ENCODE measurements at regions not wholly inside any gene's neighbourhood (a gene's known extent, or its start where the extent isn't known, plus 50 kb on each side); places are given as distances from the start of the nearest gene placed in this dataset.

DNA sequence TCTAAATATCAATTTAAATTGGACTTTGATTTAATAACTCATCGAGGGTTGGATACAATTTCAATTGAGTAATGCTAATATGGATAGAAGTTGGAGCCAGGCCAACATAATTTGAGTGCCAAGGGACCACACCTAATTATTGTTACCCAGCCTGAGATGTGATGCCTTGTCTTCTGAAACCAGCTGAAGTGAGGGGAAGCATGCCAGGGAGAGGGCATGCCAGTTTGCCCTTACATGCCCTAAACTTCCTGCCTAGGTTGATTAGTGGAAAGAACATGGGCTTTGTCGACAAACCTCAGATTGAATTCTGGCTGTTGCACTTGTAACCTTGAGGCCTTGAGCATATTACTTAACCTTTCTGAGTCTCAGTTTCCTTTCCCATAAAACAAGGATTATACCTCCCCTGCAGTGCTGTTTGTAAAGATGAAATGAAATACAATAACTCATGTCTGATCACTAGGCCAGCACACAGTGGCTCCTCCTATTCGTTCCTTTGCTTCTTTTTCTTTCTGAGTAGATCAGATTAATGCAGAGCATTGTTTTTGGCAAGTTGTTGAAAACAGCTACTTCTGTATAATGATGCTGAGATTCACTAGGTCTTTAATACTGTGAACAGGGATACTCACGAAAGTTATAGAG is 412.8 kb downstream of the TLE4 start:
- Histone ChIP-seq H4K20me1 (no peaks in the 10 kb centered on the region), H3K27me3 (no peaks in the 10 kb centered on the region), H3K9ac (no peak overlapping the region), H3K4me1 (no peaks in the 10 kb centered on the region), H3K4me2 (no peak overlapping the region), H3K27ac (no peak overlapping the region), H3K4me3 (no peak overlapping the region), H3K9me3 (replicated peaks in 1 of 11) (peaks cover 0 to 20% (median 16%) of the 10 kb centered on the region in 11 experiments; a peak in 13 of 22 replicates), H3K36me3 (no peaks in the 10 kb centered on the region)
- TF ChIP-seq Cebpa-rat (IDR thresholded peaks at IDR 0.05), result no peak

DNA sequence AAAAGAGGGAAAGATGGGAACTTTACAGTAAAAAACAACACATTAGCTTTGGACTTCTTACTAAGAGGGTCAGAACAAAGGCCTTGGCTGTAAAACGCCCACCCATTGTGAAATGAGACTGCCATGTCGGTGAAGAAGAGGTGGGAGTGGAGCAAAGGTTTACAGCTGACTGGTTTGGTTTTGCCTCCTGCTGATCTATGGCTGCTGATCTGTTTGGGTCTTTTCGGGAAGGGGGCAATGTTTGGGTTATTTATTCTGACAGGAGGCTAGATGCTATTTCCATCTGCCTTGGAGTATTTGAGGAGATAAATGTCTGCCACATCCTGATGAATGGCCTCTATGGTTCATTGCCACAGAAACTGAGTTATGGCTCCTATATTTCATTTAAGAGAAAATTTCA is 408.7 kb downstream of the TLE4 start:
- no peak overlapping the region for H3K4me3 ChIP-seq

GRCh38 chr9:79977510-79978197 is 405.9 kb downstream of the TLE4 start:
- no peaks in the 10 kb centered on the region for H3K4me1 ChIP-seq
- no peak overlapping the region for H3K27ac ChIP-seq
- peaks cover 0 to 16% (median 8%) of the 10 kb centered on the region in 11 experiments; a peak in 12 of 22 replicates for H3K9me3 ChIP-seq (replicated peaks in 1 of 11)
- no peak overlapping the region for H3K9ac ChIP-seq
- TF ChIP-seq Cebpa-rat (IDR thresholded peaks at IDR 0.05), result no peak
- no peak overlapping the region for H3K4me2 ChIP-seq
- no peaks in the 10 kb centered on the region for H4K20me1 ChIP-seq
- H3K36me3 ChIP-seq, result no peaks in the 10 kb centered on the region
- no peak overlapping the region for H3K4me3 ChIP-seq
- H3K27me3 ChIP-seq, result no peaks in the 10 kb centered on the region

More for the DNA sequence above, 408.7 kb downstream of the TLE4 start:
- Histone ChIP-seq H3K9ac (no peak overlapping the region), H3K9me3 (replicated peaks in 1 of 11) (peaks cover 0 to 20% (median 17%) of the 10 kb centered on the region in 11 experiments; a peak in 13 of 22 replicates), H3K36me3 (no peaks in the 10 kb centered on the region), H3K27me3 (no peaks in the 10 kb centered on the region), H4K20me1 (no peaks in the 10 kb centered on the region), H3K4me2 (no peak overlapping the region), H3K27ac (no peak overlapping the region), H3K4me1 (no peaks in the 10 kb centered on the region)
- no peak for TF ChIP-seq Cebpa-rat (IDR thresholded peaks at IDR 0.05)

GRCh38 chr9:79977074-79977435 is 405.3 kb downstream of the TLE4 start:
- TF ChIP-seq Cebpa-rat (IDR thresholded peaks at IDR 0.05), result no peak

GRCh38 chr9:79976257-79977073 is 404.7 kb downstream of the TLE4 start:
- Histone ChIP-seq H4K20me1 (no peaks in the 10 kb centered on the region), H3K27me3 (no peaks in the 10 kb centered on the region), H3K4me3 (no peak overlapping the region), H3K9ac (no peak overlapping the region), H3K36me3 (no peaks in the 10 kb centered on the region), H3K27ac (no peak overlapping the region), H3K4me1 (no peaks in the 10 kb centered on the region), H3K4me2 (no peak overlapping the region), H3K9me3 (replicated peaks in 1 of 11) (peaks cover 0 to 5% (median 0%) of the 10 kb centered on the region in 11 experiments; a peak in 4 of 22 replicates)
- TF ChIP-seq Cebpa-rat (IDR thresholded peaks at IDR 0.05), result no peak

More at GRCh38 chr9:79977074-79977435, 405.3 kb downstream of the TLE4 start:
- H3K36me3 ChIP-seq, result no peaks in the 10 kb centered on the region
- H3K9ac ChIP-seq, result no peak overlapping the region
- H3K4me3 ChIP-seq, result no peak overlapping the region
- no peaks in the 10 kb centered on the region for H4K20me1 ChIP-seq
- H3K4me1 ChIP-seq, result no peaks in the 10 kb centered on the region
- no peaks in the 10 kb centered on the region for H3K27me3 ChIP-seq
- H3K9me3 ChIP-seq (replicated peaks in 1 of 11), result peaks cover 0 to 10% (median 4%) of the 10 kb centered on the region in 11 experiments; a peak in 7 of 22 replicates
- no peak overlapping the region for H3K4me2 ChIP-seq
- H3K27ac ChIP-seq, result no peak overlapping the region

DNA sequence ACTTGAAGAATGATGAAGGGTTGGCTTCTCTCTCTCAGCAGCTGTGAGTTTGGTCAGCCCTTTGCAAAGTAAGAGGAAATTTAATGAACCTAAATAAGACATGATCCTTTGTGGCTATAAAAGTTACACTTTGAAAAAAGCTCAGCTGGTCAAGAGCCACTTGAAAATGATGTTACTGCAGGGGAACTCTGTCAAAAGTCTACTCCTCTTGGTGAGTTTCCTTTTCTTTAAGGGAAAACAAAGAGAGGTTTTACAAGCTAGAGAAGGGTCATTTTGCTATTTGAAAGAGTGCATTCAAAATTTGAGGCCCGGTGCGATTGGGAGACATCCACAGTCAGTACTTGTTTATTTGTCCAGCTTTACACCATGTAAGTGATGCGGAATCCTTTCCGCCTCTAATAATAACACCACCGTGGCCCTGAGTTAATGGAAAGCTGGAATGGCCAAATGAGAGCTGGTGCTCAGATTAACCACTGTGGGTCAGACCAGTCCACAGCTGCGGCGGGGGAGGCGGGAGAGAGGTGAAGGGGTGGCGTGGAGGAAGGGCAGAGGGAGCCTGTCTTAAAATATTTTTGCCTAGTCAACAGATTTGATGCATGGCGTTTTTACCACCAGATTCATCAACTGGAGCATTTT is 404.0 kb downstream of the TLE4 start:
- no peaks in the 10 kb centered on the region for H3K27me3 ChIP-seq
- no peak overlapping the region for H3K9ac ChIP-seq
- no peak for TF ChIP-seq Cebpa-rat (IDR thresholded peaks at IDR 0.05)
- no peaks in the 10 kb centered on the region for H4K20me1 ChIP-seq
- H3K4me2 ChIP-seq, result no peak overlapping the region
- H3K4me3 ChIP-seq, result no peak overlapping the region
- no peaks in the 10 kb centered on the region for H3K4me1 ChIP-seq
- no peak overlapping the region for H3K27ac ChIP-seq
- no peaks in the 10 kb centered on the region for H3K36me3 ChIP-seq
- H3K9me3 ChIP-seq (replicated peaks in 1 of 11), result peaks cover 0 to 5% (median 0%) of the 10 kb centered on the region in 11 experiments; a peak in 2 of 22 replicates

- Histone ChIP-seq H3K27me3 (no peaks in the 10 kb centered on the region), H3K27ac (no peak overlapping the region), H3K4me2 (no peak overlapping the region), H3K36me3 (no peaks in the 10 kb centered on the region), H3K9me3 (replicated peaks in 1 of 11) (peaks cover 0 to 8% (median 0%) of the 10 kb centered on the region in 11 experiments; a peak in 2 of 22 replicates), H3K4me1 (no peaks in the 10 kb centered on the region), H3K9ac (no peak overlapping the region), H4K20me1 (no peaks in the 10 kb centered on the region), H3K4me3 (no peak overlapping the region)
- no peak for TF ChIP-seq Cebpa-rat (IDR thresholded peaks at IDR 0.05)
Measured at GRCh38 chr9:79974806-79975422, 403.1 kb downstream of the TLE4 start.

- H3K4me3 ChIP-seq, result no peak overlapping the region
- no peaks in the 10 kb centered on the region for H3K4me1 ChIP-seq
- no peaks in the 10 kb centered on the region for H4K20me1 ChIP-seq
- H3K27me3 ChIP-seq, result no peaks in the 10 kb centered on the region
- TF ChIP-seq Cebpa-rat (IDR thresholded peaks at IDR 0.05), result no peak
- H3K36me3 ChIP-seq, result no peaks in the 10 kb centered on the region
- H3K9me3 ChIP-seq (replicated peaks in 1 of 11), result peaks cover 0 to 8% (median 0%) of the 10 kb centered on the region in 11 experiments; a peak in 2 of 22 replicates
- no peak overlapping the region for H3K27ac ChIP-seq
- H3K4me2 ChIP-seq, result no peak overlapping the region
- H3K9ac ChIP-seq, result no peak overlapping the region
Measured at GRCh38 chr9:79973627-79974026, 401.9 kb downstream of the TLE4 start.

- Histone ChIP-seq H3K9me3 (replicated peaks in 1 of 11) (peaks cover 0 to 11% (median 0%) of the 10 kb centered on the region in 11 experiments; a peak in 2 of 22 replicates), H3K27me3 (no peaks in the 10 kb centered on the region), H3K27ac (no peak overlapping the region), H3K4me3 (no peak overlapping the region), H3K36me3 (no peaks in the 10 kb centered on the region), H3K4me1 (no peaks in the 10 kb centered on the region), H3K4me2 (no peak overlapping the region), H4K20me1 (no peaks in the 10 kb centered on the region), H3K9ac (no peak overlapping the region)
- no peak for TF ChIP-seq Cebpa-rat (IDR thresholded peaks at IDR 0.05)
Measured at GRCh38 chr9:79970146-79970425, 398.3 kb downstream of the TLE4 start.

All from BLaER1 treated with 17β-estradiol and CSF1 and Interleukin-3, amounts not matched to agents 10 nM and 100 nM (cell line).